GM19463 (cell line): ENCODE measurements at regions not wholly inside any gene's neighbourhood (a gene's known extent, or its start where the extent isn't known, plus 50 kb on each side); places are given as distances from the start of the nearest gene placed in this dataset.
"Not testable (repeated sequence)": the region's sequence is repeated elsewhere in the genome, so short reads cannot be mapped to it uniquely, and the experiment has no call there.

Source experiments
- ATAC-seq: cut with Tn5 transposase; IDR thresholded peaks from one replicate; pipeline ENCODE4 v1.9.1; 2021; ENCODE audit warnings: mild to moderate bottlenecking, moderate library complexity; ENCODE audit not compliant: unreplicated experiment

DNA sequence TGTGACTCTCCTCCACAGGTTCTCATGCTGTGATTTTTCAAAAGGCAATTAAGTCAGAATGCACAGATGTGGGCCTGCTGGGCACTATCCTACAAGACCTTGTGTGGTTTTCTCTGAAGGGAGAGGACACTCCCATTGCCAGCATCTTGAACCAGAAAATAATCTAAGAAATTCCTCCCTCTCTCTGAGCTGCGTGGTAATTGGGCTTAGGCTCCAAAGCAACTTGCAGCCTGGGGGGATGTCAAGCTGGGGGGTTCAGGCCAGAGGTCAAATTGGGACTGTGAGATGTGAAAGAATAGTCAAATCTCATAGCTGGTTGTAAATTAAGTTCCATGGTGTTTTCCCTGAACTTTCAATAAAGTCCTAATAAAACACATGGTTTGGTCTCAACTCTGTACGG is 350.6 kb upstream of the SLC7A11 start:
- ATAC-seq, result no peak

DNA sequence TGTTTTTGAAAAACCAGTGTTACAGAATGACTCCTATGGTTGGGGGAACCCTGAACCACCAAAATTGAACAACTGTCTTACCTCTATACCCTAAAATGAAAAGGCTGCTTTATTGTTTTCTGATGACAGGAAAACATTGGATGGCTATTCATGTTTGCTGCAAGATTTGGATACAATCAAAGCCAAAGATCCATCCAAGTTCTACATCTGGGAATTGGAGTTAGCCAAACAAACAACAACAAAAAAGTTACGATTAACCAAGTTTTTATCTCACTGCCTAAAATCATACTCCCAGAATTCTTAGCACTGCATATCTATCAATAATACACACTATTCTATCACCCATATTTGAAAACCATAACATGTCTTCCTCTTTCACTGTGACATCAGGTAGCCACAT is 349.7 kb upstream of the SLC7A11 start:
- no peak for ATAC-seq

DNA sequence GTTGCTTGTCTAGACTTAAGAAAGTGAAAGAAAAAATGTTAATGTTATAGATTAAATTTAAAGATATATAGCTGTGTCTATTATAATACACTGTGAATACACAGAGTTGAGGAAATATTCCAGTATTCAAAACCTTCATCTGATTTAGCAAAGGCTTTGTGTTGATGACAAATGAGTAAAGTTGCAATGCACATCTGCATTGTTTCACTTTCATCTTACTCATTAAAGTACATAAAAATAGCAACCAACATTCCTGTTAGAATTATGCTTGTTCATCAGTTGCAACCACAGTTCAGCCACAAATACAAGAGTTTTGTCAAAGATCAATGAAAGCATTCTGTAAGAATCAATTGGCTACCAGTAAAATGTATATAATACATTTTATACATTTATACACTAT is 346.4 kb upstream of the SLC7A11 start:
- no peak for ATAC-seq

DNA sequence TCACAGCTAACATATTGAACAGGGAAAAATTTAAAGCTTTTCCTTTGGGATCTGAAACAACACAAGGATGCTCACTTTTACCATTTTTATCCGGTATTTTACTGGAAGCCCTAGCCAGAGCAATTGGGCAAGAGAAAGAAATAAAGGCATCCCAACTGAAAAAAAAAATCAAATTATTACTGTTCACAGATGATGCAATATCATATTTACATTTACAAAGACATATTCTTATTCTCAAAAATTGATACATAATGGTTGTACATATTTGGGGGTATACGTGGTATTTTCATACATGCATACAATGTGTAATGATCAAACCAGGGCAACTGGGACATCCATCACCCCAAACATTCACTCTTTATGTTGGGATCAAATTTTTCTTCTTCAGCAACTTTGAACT is 337.0 kb upstream of the SLC7A11 start:
- no peak for ATAC-seq

DNA sequence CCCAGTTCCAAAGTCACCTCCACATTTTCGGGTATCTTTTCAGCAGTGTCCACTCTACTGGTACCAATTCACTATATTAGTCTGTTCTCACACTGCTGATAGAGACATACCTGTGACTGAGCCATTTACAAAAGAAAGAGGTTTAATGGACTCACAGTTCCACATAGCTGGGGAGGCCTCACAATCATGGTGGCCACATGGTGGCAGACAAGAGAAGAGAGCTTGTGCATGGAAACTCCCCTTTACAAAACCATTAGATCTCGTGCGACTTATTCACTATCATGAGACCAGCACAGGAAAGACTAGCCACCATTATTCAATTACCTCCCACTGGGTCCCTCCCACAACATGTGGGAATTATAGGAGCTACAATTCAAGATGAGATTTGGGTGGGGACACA is 335.7 kb upstream of the SLC7A11 start:
- not testable (repeated sequence) for ATAC-seq

DNA sequence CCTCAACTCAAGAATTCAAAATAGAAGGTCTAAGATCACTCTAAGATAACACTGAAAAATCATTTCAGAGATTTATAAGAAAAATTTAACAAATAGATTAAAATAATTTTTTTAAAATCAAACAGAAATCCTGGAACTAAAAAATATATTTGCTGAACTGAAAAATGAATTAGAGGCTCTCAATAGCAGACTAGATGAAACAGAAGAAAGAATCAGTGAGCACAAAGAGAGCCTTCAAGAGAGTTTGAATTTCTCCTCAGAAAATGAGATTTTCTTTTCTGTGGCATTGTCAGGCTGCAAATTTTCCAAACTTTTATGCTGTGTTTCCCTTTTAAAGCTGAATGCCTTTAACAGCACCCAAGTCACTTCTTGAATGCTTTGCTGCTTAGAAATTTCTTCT is 335.0 kb upstream of the SLC7A11 start:
- no peak for ATAC-seq

DNA sequence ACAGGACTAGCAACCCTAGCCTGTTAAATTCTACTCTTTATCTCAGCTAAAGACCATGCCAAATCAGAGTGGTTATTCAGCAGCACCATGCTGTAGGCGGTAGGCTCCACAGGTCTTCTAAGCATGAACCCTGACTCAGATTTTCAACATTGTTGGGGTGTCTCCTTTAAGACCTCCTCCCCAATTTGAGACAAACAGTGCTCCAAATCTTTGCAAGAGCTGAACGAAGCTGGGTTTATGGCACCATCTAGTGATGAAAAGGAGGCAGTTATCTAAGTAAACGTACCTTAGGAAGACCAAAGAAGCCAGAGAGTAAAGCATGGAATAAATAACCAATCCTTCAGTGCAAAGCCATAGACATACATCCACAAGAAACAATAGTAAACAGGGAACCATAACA is 334.5 kb upstream of the SLC7A11 start:
- ATAC-seq, result no peak

DNA sequence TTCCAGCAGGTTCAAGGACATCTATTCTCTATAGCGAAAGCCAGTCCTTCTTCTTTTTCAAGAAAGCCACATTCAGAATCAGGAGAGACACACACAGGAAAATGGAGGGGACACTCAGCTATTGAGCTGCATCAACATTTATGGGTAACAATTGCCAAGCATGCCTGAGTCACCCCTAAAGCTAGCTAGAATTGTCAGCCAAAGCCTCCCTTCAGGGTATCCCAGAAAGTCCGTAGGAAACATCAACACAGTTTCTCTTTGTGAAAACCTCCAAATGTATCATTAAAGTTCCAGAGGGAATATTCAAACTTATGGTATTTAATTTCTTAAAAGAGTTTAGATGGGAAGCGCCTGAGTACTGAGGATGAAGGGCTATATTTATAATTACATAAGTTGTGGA is 331.1 kb upstream of the SLC7A11 start:
- no peak for ATAC-seq

DNA sequence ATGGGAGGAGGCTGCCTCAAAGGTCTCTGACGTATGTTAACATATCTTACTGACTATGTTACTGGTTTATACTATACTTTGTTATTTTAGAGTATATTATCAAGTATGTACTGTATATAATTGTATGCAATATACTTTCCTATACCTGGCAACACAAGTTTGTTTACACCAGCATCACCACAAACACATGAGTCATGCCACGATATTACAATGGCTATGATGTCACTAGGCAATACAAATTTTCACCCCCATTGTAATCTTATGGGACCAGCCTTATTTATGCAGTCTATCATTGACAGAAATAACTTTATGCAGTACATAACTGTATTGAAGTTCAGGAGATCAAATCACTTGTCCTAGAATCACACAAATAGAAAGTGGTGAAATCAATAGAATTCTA is 329.9 kb upstream of the SLC7A11 start:
- ATAC-seq, result no peak

DNA sequence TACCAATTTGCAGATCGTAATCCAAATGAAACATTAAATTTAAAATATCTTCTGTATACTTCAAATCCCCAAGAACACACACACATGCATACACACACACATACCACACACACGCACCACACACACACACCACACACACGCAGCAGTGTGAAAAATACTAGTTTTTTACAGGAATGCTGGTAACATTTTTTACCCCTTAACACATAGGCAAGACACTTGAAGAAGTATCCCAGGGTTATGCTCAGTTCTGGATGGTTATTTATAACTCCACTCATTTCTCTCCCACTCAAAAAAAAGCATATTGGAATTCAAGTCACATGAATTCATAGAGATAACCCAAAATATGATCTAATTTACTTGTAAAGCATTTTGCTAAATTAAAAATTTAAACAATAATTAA is 325.5 kb upstream of the SLC7A11 start:
- ATAC-seq, result no peak

DNA sequence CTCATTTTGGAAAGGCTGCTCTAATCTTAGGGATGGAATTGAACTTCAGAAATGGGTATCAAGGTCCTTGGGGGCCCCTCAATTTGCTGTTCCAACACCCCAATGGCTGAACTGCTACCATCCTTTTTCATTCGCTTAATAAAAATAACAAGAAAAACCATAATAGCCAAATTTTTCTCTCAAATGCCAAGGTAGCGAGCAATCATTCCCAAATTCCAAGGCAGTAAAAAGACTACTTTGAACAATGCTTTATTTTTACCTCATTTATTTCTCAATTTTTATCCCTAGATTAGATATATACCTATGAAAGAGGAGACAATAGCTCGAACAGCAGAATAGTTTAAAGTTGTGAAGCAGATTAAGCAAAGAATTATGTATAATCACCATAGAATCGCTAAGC is 323.4 kb upstream of the SLC7A11 start:
- no peak for ATAC-seq

DNA sequence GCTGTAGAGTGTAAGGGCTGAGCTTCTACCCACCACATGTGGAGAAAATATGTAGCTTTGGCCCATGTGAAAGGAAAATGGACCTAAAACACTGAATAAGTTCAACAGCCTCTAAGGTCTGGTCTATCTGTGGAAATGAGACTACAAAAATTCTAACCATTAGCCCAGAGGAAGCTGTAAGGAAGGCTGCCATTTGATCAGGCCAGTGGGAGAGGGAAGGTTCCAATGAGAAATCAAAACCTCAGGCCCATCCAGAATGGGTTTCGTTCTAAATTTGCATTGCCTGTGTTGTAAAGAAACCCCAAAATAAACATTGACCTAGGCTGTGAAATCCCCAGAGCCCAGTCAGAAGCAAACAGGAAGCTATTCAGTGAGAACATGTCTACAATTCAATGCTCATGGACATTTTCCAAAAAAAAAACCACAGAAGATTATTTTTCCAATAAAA is 320.4 kb upstream of the SLC7A11 start:
- ATAC-seq, result peak; percentile 61

DNA sequence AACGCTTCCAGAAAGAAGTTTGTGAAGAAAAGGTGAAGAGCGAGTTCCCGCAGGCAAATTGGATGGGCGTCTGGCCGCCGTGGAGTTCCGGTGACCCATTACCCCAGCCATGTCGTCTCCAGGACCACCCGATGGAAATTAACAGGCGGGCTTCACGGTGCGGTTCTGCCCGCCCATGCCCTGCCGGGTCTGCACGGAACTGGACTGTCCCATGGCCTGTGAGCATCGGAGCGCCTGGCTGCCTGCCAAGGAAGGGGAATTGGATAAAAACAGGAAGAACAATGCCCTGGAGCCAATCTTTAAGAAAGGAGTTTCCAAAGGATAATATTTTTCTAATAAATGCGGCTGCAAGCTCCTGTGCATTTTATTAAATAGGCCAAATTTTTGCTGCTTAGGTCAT is 319.8 kb upstream of the SLC7A11 start:
- ATAC-seq, result no peak

DNA sequence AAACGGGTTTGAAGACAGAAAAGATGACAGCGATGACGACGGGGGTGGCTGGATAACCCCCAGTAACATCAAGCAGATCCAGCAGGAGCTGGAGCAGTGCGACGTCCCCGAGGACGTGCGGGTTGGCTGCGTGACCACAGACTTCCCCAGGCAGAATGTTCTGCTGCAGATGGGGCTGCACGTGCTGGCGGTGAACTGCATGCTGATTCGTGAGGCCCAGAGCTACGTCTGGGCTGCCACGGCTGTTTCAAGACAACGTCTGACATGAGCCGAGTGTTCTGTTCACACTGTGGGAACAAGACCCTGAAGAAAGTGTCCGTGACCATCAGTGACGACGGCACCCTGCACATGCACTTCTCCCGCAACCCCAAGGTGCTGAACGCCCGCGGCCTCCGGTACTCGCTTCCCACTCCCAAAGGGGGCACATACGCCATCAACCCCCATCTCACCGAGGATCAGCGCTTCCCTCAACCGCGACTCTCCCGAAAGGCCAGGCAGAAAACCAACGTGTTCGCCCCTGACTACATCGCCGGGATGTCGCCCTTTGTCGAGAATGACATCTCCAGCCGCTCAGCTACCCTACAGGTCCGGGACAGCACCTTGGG is 319.2 kb upstream of the SLC7A11 start:
- ATAC-seq, result no peak

DNA sequence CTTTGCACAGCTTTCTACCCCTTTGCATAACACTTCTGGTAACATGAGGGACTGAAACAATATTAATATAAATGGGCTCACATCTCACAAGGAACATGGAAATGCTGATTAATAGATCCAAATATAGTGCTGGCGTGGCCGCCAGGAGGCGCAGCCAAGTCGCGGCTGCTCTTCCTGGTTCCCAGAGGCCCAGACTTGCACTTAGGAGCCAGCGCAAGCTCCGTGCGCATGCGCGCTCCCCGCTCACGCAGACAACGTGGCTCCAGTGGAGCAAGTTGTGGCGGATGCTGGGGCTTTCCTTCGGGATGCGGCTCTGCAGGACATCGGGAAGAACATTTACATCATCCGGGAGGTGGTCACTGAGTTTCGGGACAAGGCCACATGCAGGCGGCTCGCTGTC is 318.3 kb upstream of the SLC7A11 start:
- no peak for ATAC-seq

DNA sequence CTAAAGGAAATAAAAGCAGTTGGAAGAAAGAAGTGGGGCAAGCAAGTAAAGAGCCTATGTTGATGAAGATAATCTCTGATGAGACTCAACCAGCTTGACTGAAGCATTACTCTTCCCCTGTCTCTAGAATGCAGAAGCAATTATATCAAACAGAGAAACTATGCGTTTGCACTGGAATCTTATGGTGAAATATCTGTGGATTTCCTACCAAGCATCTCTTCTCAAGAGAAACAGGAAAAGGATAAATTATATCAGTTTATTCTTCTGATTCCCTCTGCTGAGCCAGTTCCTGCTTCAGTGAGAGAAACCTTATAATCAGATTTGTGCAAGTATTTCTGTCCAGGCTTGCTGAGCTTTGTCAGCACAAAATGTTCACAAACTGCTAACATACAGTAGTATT is 316.7 kb upstream of the SLC7A11 start:
- no peak for ATAC-seq

DNA sequence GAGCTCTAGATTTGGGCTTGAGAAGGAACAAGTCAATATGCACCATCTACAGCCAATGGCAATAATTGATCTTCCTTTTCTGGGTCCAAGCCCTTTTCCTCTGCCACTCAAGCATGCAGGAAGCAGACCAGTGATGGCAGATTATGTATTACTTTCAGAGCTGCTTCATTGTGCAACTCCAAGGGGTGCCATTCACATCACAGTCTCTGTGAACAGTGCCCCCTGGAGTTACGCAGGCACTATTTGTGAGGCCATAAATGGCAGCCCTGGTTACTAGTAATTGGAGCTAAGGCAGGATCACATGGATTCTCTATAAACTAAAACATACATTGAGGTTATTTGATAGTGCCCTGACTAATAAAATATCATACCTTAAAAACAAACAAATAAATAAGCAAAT is 313.4 kb upstream of the SLC7A11 start:
- ATAC-seq, result peak; percentile 86

DNA sequence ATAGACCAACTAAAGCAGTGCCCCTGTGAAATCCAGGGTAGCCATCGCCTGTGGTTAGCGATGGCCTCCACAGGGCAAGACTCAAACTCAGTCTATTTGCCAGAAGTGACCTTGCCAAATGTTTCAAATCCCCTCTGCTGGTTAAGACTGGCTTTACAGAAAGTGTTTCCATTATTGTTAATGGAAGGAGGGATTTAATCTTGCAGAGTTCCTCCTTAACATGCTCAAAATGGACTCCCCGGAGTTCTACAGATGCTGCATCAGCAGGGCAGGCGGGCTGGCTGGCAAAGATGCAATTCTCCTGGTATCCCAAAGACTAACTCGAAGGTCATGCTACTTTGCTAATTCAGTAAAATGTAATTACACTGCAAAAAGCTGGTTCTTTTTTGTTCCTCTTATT is 313.0 kb upstream of the SLC7A11 start:
- ATAC-seq, result no peak

DNA sequence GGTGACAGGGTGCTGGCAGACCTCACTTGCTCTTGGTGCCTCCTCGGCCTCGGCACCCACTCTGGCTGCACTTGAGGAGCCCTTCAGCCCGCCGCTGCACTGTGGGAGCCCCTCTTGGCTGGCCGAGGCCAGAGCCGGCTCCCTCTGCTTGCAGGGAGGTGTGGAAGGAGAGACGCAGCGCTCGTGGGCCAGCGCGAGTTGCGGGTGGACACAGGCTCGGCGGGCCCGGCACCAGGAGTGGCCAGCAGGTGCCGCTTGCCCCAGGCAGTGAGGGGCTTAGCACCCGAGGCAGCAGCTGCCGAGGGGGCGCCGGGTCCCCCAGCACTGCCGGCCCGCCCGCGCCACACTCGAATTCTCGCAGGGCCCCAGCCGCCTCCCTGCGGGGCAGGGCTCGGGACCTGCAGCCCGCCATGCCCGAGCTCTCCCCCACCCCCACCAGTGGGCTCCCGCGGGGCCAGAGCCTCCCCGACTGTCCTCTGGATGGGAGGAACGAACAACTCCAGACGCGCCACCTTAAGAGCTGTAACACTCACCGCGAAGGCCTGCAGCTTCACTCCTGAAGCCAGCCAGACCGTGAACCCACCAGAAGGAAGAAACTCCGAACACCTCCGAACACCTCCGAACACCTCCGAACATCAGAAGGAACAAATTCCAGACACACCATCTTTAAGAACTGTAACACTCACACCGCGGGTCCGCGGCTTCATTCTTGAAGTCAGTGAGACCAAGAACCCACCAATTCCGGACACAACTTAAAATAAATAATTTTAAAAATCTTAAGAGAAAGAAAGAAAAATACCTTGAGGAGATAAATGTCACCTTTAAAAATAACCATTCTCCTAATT is 311.1 kb upstream of the SLC7A11 start:
- ATAC-seq, result no peak

DNA sequence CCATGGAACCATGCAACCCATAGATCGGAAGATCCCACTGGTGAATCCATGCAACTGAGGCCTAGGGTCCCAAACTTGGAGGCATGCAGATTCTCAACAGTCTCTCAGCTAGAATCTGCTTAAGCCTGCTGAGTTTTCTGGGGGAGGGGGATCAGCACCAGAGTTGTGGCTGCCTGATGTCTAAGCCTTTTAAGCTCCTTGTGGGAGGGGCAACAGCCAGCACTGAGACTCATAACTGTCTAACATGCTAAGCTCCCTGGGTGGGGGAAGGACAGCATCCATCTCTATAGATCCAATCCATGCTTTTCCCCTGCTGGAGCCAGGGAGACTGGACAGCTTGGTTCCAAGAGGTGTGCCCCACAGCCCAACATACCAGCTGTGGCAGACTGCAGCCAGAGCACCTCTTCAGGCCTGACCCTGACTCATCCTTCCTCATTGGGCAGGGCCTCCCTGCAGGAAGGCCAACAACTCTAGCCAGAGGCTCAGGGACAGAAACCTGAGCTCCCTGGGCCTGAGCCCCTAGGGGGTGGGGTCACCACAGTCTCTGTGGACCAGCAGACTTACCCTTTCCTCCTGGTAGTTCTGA is 300.1 kb upstream of the SLC7A11 start:
- ATAC-seq, result no peak

DNA sequence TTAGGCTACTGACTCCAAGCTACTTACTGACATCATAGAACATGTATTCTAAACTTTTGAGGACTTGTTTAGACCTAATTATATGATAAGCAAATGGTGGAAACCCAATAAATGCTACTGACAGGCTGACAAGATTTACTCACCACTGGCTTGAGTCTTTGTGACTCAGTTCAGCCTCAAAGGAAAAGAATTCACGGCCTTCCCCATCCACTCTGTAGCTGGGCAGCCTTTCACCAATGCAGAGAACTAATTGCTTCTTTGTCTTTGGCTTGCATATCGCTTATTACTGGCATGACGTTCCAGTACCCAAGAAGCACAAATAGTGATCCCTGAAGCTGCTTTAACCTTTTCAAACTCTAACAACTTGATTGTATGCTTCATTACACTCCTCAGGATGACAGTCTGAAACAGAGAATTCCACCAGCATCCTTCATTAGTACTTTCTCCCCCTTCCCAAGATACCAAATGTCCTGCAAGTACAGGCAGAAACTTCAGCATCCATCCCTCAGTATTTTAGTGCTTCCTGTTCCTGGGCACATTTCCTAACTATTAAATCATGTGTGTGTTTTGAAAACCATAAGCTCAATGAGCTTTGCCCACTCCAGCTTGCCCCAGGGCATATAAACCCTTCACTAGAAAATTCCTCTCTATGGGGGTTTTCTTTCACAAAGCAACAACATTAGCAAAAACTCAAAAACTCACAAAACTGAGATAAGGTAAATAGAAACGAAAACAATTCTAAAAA is 298.1 kb upstream of the SLC7A11 start:
- ATAC-seq, result no peak

DNA sequence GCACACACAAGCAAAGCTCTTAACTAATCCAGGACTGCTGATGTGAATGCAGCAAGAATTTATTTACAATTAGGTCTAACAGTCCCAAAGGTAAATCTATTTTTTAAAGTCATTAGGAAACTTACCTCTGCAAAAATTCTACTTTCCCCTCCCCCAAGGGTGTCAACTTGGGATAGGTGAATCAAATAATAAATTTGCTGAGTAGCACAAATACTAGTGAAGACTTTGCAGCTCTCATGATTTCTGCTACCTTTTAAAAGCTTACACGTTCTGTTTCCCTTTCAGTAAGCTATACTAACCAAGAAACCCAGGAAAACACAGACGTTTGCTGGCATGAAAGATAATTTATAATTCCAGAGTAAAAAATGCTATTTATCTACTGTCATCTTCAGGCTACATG is 296.6 kb upstream of the SLC7A11 start:
- ATAC-seq, result no peak
